OCI-LY1 (cell line): ENCODE measurements at regions not wholly inside any gene's neighbourhood (a gene's known extent, or its start where the extent isn't known, plus 50 kb on each side); places are given as distances from the start of the nearest gene placed in this dataset.

Experiments used
- H2AFZ ChIP-seq: fragments of 200-600 bp; sonication (generic), shearing (Covaris generic); 2 replicates; pipeline ENCODE4 v1.6.0; 2014; ENCODE audit warnings: antibody characterized with exemption, mild to moderate bottlenecking, low read length
- H3F3A ChIP-seq: fragments of 200-600 bp; sonication (generic), shearing (Covaris generic); 2 replicates; pipeline ENCODE4 v1.6.0; 2014; ENCODE audit warnings: mild to moderate bottlenecking, antibody characterized with exemption, low read length, moderate library complexity; ENCODE audit not compliant: insufficient read depth
- H3K27ac ChIP-seq: fragments of 200-600 bp; sonication (generic); 2 replicates; pipeline ENCODE4 v1.5.1; 2014; ENCODE audit warnings: low read length, mixed run types, mild to moderate bottlenecking, low read depth; ENCODE audit not compliant: poor library complexity, severe bottlenecking
- H3K27me3 ChIP-seq: fragments of 200-600 bp; sonication (generic); 2 replicates; pipeline ENCODE4 v1.6.0; 2014; ENCODE audit warnings: antibody characterized with exemption, mild to moderate bottlenecking, low read length, moderate library complexity; ENCODE audit not compliant: insufficient read depth
- H3K36me3 ChIP-seq: fragments of 200-600 bp; sonication (generic); 2 replicates; pipeline ENCODE4 v1.6.1; 2014; ENCODE audit warnings: mild to moderate bottlenecking, antibody characterized with exemption, low read length, moderate library complexity, mixed read lengths; ENCODE audit not compliant: insufficient read depth
- H3K4me1 ChIP-seq: fragments of 200-600 bp; sonication (generic); 2 replicates; pipeline ENCODE4 v1.5.1; 2014; ENCODE audit warnings: mild to moderate bottlenecking, low read length, moderate library complexity; ENCODE audit not compliant: insufficient read depth, severe bottlenecking
- H3K4me2 ChIP-seq: fragments of 200-600 bp; sonication (generic), shearing (Covaris generic); 2 replicates; pipeline ENCODE4 v1.6.1; 2014; ENCODE audit warnings: low read length
- H3K4me3 ChIP-seq: fragments of 200-600 bp; sonication (generic); 2 replicates; pipeline ENCODE4 v1.5.1; 2014; ENCODE audit warnings: low read length, low read depth, mild to moderate bottlenecking, mixed read lengths; ENCODE audit not compliant: poor library complexity, severe bottlenecking
- H3K79me2 ChIP-seq: fragments of 200-600 bp; shearing (Covaris generic); 2 replicates; pipeline ENCODE4 v1.6.1; 2016; ENCODE audit warnings: mixed run types, low read length, mixed read lengths; ENCODE audit not compliant: insufficient read depth
- H3K9ac ChIP-seq: fragments of 200-600 bp; sonication (generic), shearing (Covaris generic); 2 replicates; pipeline ENCODE4 v1.6.1; 2014; ENCODE audit warnings: mild to moderate bottlenecking, low read length, mixed read lengths
- H3K9me2 ChIP-seq: fragments of 200-600 bp; sonication (generic), shearing (Covaris generic); 2 replicates; pipeline ENCODE4 v1.6.1; 2014; ENCODE audit warnings: low read depth, mild to moderate bottlenecking, low read length, mixed read lengths
- H3K9me3 ChIP-seq: fragments of 200-600 bp; shearing (Covaris generic); 2 replicates; pipeline ENCODE4 v1.6.1; 2014; ENCODE audit warnings: low read length, mixed read lengths
- H4K20me1 ChIP-seq: fragments of 200-600 bp; sonication (generic), shearing (Covaris generic); 2 replicates; pipeline ENCODE4 v1.6.0; 2016; ENCODE audit warnings: mild to moderate bottlenecking, low read length; ENCODE audit not compliant: insufficient read depth
- EZH2 ChIP-seq: fragments of 200-600 bp; sonication (generic), shearing (Covaris generic); IDR thresholded peaks from 2 replicates; pipeline ENCODE4 v1.8.0; 2017; ENCODE audit warnings: borderline replicate concordance, mixed run types, mild to moderate bottlenecking, antibody characterized with exemption, low read length, moderate library complexity, mixed read lengths
- TF ChIP-seq, protein P1 (sequence below): fragments of 200-600 bp; sonication (generic), shearing (Covaris generic); IDR thresholded peaks from 2 replicates; pipeline ENCODE4 v1.5.1; 2017; ENCODE audit warnings: mild to moderate bottlenecking, antibody characterized with exemption, low read length, moderate library complexity, mixed read lengths

DNA sequence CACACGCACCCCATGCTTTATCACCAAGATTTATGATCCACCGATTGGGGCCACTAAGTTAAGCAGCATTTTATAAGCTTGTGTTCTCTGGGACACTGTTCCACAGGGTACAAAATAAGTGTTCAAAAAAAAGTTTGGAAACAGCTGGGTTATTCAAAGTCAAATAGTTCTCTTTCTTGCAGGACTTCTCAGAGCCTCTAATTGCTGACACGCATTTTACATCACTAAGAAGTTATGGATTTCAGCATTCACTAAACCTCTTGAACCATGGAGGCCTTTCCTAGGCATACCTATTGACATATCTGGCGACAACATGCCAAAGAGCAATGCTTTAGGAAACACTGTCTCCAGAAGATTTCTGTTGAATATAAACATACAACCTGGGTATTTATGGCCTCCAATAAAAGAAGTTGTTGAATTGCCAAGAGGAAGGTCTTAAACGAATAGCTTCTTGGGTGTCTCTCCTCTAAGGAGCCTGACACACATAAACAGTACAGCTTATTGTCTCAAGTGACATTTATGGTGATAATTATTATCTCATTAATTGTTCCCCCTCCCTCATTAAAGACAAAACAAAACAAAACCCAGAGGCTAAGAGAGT, 147.1 kb upstream of the ARHGAP20 start:
- Histone ChIP-seq H3K4me1 (no peaks in the 10 kb centered on the region), H3K9me2 (no peaks in the 10 kb centered on the region), H3K9ac (no peak overlapping the region), H3F3A (no peaks in the 10 kb centered on the region), H3K27me3 (no peaks in the 10 kb centered on the region), H2AFZ (no peak overlapping the region), H4K20me1 (no peaks in the 10 kb centered on the region), H3K4me3 (no peak overlapping the region), H3K36me3 (no peaks in the 10 kb centered on the region), H3K9me3 (no peaks in the 10 kb centered on the region), H3K4me2 (no peak overlapping the region), H3K79me2 (no peaks in the 10 kb centered on the region), H3K27ac (no peak overlapping the region)
- TF ChIP-seq EZH2 = no peak
- TF ChIP-seq, protein P1, sequence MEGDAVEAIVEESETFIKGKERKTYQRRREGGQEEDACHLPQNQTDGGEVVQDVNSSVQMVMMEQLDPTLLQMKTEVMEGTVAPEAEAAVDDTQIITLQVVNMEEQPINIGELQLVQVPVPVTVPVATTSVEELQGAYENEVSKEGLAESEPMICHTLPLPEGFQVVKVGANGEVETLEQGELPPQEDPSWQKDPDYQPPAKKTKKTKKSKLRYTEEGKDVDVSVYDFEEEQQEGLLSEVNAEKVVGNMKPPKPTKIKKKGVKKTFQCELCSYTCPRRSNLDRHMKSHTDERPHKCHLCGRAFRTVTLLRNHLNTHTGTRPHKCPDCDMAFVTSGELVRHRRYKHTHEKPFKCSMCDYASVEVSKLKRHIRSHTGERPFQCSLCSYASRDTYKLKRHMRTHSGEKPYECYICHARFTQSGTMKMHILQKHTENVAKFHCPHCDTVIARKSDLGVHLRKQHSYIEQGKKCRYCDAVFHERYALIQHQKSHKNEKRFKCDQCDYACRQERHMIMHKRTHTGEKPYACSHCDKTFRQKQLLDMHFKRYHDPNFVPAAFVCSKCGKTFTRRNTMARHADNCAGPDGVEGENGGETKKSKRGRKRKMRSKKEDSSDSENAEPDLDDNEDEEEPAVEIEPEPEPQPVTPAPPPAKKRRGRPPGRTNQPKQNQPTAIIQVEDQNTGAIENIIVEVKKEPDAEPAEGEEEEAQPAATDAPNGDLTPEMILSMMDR = no peak

DNA sequence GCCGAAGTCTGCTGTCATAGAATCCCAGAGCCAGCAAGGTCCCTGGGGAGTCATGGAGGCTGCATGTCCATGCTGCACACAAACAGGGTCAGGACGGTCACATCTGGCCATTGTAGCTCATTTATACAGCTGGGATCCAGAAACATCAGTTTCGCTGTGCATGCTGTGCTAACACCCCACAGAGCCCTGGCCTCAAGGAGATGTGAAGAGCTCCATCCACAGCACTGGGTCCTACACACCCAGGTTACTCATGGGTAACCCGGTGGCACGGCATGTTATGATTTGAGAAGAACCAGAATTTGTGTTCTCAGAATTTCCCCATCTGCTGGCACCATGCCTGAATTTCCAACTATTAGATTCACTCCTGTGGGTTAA, 146.3 kb upstream of the ARHGAP20 start:
- TF ChIP-seq EZH2 = no peak
- TF ChIP-seq, protein P1 = no peak
- Histone ChIP-seq H3K9ac (no peak overlapping the region), H4K20me1 (no peaks in the 10 kb centered on the region), H3K4me1 (no peaks in the 10 kb centered on the region), H3K4me2 (no peak overlapping the region), H3K79me2 (no peaks in the 10 kb centered on the region), H2AFZ (no peak overlapping the region), H3K27me3 (no peaks in the 10 kb centered on the region), H3K36me3 (no peaks in the 10 kb centered on the region), H3F3A (no peaks in the 10 kb centered on the region), H3K9me3 (no peaks in the 10 kb centered on the region), H3K9me2 (no peaks in the 10 kb centered on the region), H3K27ac (no peak overlapping the region), H3K4me3 (no peak overlapping the region)

DNA sequence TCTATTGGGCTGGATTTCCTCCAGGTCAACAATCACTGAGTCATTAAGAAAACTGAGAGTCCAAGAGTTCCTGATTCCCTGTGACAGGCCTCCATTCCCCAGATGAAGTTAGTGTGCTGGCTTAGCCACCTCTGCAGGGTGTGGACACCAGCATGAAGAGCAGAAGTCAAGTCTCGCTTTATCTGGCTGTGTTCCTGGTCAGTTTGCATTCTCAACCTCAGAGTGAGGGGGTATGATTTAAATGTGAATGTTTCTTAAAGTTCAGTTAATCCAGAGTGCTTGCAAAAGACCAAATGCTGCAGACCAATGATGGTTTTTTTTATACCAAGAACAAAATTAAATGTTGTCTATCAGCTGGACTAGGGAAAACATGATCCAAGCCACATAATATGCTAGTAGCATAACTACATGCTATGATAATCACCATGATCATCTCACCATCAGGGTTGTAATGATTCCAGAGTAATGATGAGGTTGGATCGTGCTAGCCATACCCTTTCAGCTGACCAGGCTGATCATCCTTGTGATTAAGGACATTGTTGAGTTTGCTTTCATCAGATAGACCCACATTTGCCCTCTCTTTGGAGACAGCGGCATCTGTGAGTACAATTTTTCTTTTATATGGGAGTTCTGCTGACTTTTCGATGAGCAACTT, 145.8 kb upstream of the ARHGAP20 start:
- Histone ChIP-seq H3K4me1 (no peaks in the 10 kb centered on the region), H3K4me2 (no peak overlapping the region), H3K9ac (no peak overlapping the region), H3K9me2 (no peaks in the 10 kb centered on the region), H3K27ac (no peak overlapping the region), H3K27me3 (no peaks in the 10 kb centered on the region), H3K4me3 (no peak overlapping the region), H2AFZ (no peak overlapping the region), H4K20me1 (no peaks in the 10 kb centered on the region), H3F3A (no peaks in the 10 kb centered on the region), H3K79me2 (no peaks in the 10 kb centered on the region), H3K9me3 (no peaks in the 10 kb centered on the region), H3K36me3 (no peaks in the 10 kb centered on the region)
- no peak for TF ChIP-seq EZH2
- TF ChIP-seq, protein P1 = no peak
